HepG2 (cell line): ENCODE measurements at regions not wholly inside any gene's neighbourhood (a gene's known extent, or its start where the extent isn't known, plus 50 kb on each side); places are given as distances from the start of the nearest gene placed in this dataset.
A peak's percentile ranks its signal among the peaks of the same experiment; 100 is the strongest.

ENCODE experiments used
- FOXM1 ChIP-seq: sonication (generic); formaldehyde crosslinking; IDR thresholded peaks from 2 replicates; pipeline ENCODE4 v1.5.0; 2020; ENCODE audit warnings: missing genetic modification reagents
- FOXO1 ChIP-seq: sonication (generic); formaldehyde crosslinking; IDR thresholded peaks from 2 replicates; pipeline ENCODE4 v1.4.0; 2020; ENCODE audit warnings: missing genetic modification reagents
- HMGXB4 ChIP-seq, 2 experiments: sonication (generic) in 1 of 2; formaldehyde crosslinking in 1 of 2; IDR thresholded peaks; 2 replicates each; pipeline versions ENCODE4 v1.4.0 to v1.6.1; 2018 to 2020; ENCODE audit warnings: missing genetic modification reagents in 2 of 2, borderline replicate concordance in 1 of 2, low read depth in 1 of 2, mild to moderate bottlenecking in 1 of 2, missing biosample characterization in 1 of 2
- JUN ChIP-seq: sonication (generic); formaldehyde crosslinking; IDR thresholded peaks from 2 replicates; pipeline ENCODE4 v1.4.0; 2020; ENCODE audit warnings: mild to moderate bottlenecking, missing genetic modification reagents
- NFIC ChIP-seq: IDR thresholded peaks from 2 replicates; pipeline ENCODE4 v1.6.1; 2012; ENCODE audit warnings: mild to moderate bottlenecking, low read length, inconsistent platforms
- NR3C1 ChIP-seq: sonication (generic); formaldehyde crosslinking; IDR thresholded peaks from 2 replicates; pipeline ENCODE4 v1.4.0; 2020; ENCODE audit warnings: missing genetic modification reagents
- REPIN1 ChIP-seq: sonication (generic); formaldehyde crosslinking; IDR thresholded peaks from 2 replicates; pipeline ENCODE4 v1.8.0; 2022; ENCODE audit warnings: missing genetic modification reagents, low read depth, mild to moderate bottlenecking, borderline replicate concordance
- STAG1 ChIP-seq: sonication (generic); formaldehyde crosslinking; IDR thresholded peaks from 2 replicates; pipeline ENCODE4 v1.4.0; 2020; ENCODE audit warnings: missing genetic modification reagents
- ZFP36L2 ChIP-seq: sonication (generic); formaldehyde crosslinking; IDR thresholded peaks from 2 replicates; pipeline ENCODE4 v1.4.0; 2020; ENCODE audit warnings: missing genetic modification reagents
- ZNF24 ChIP-seq: fragments of 450-650 bp; IDR thresholded peaks from 2 replicates; pipeline ENCODE4 v1.6.1; 2017; ENCODE audit warnings: antibody characterized with exemption, mild to moderate bottlenecking
- TF ChIP-seq, protein P1 (sequence below), 2 experiments: fragments of 450-650 bp in 1 of 2; sonication (generic) in 1 of 2; formaldehyde crosslinking; IDR thresholded peaks; 2 replicates each; pipeline versions ENCODE4 v1.5.0 to v1.8.0; 2020 to 2022; ENCODE audit warnings: mild to moderate bottlenecking in 1 of 2, missing genetic modification reagents in 1 of 2
- TF ChIP-seq, protein P2 (sequence below): sonication (generic); formaldehyde crosslinking; IDR thresholded peaks from 2 replicates; pipeline ENCODE4 v1.4.0; 2020; ENCODE audit warnings: missing genetic modification reagents
- TF ChIP-seq, protein P3 (sequence below): sonication (generic); formaldehyde crosslinking; conservative IDR thresholded peaks from 2 replicates; pipeline ENCODE4 v1.4.0; 2020; ENCODE audit warnings: mild to moderate bottlenecking, missing genetic modification reagents, moderate library complexity

DNA sequence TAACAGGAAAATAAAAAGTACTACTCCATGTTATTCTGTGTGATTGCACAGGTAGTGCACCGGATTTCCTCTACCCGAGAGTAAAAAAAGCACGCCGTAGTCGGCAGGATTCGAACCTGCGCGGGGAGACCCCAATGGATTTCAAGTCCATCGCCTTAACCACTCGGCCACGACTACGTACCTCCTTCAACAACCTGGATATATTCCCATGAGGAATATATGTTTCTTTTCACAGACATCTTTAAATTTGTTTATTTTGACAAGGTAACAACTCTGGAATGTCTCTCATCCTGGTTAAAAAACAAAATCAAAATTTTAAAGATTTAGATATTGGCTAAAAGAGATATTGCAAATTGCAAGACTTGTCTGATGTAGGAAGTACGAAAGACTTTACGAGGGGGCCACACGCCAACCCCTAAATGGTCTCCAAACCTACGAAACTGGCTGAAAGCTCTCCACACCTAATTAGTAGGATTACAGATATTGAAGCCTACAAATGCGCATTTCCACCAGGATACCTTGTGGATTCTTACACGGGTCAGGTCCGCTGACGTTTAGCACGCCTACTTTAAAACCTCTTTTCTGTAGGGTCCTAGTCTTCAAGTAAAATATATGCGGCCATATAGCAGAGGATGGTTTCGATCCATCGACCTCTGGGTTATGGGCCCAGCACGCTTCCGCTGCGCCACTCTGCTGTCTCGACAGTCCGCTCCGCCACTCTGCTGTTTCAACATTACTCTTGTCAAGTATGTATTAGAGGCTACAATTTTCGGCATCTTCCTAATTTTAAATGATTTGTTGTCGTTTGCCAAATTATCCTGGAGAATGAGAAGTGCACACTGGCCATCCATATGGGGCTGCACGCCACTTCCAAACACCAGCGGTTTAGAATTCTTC lies 52.2 kb upstream of the BTN3A2 start (continued):
- TF ChIP-seq, protein P1, sequence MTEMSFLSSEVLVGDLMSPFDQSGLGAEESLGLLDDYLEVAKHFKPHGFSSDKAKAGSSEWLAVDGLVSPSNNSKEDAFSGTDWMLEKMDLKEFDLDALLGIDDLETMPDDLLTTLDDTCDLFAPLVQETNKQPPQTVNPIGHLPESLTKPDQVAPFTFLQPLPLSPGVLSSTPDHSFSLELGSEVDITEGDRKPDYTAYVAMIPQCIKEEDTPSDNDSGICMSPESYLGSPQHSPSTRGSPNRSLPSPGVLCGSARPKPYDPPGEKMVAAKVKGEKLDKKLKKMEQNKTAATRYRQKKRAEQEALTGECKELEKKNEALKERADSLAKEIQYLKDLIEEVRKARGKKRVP (CRISPR knock-in tag; IDR thresholded peaks at IDR 0.05) = peak in 1 of 2 experiments; percentile 30; a peak in 1 of 4 replicates
- TF ChIP-seq REPIN1 (peak; percentile 93; the same call in 1 of the 2 replicates), FOXM1 (CRISPR knock-in tag) (no peak), ZNF24 (peak; percentile 99), FOXO1 (CRISPR knock-in tag) (peak; percentile 76), NR3C1 (CRISPR knock-in tag) (no peak), HMGXB4 (CRISPR knock-in tag; IDR thresholded peaks at IDR 0.05; ENCODE audit: borderline replicate concordance in 1 of 2, low read depth in 1 of 2) (peak; percentile 99 to 100), JUN (CRISPR knock-in tag) (0 out of 2 replicates have a peak, but pooled peaks have one; percentile 37), ZFP36L2 (no peak; the same call in 1 of the 2 replicates), STAG1 (CRISPR knock-in tag) (peak; percentile 19), NFIC (peak; percentile 19; the same call in 1 of the 2 replicates)
- TF ChIP-seq, protein P2, sequence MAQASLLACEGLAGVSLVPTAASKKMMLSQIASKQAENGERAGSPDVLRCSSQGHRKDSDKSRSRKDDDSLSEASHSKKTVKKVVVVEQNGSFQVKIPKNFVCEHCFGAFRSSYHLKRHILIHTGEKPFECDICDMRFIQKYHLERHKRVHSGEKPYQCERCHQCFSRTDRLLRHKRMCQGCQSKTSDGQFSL = peak; percentile 23; the same call in 1 of the 2 replicates
- TF ChIP-seq, protein P3, sequence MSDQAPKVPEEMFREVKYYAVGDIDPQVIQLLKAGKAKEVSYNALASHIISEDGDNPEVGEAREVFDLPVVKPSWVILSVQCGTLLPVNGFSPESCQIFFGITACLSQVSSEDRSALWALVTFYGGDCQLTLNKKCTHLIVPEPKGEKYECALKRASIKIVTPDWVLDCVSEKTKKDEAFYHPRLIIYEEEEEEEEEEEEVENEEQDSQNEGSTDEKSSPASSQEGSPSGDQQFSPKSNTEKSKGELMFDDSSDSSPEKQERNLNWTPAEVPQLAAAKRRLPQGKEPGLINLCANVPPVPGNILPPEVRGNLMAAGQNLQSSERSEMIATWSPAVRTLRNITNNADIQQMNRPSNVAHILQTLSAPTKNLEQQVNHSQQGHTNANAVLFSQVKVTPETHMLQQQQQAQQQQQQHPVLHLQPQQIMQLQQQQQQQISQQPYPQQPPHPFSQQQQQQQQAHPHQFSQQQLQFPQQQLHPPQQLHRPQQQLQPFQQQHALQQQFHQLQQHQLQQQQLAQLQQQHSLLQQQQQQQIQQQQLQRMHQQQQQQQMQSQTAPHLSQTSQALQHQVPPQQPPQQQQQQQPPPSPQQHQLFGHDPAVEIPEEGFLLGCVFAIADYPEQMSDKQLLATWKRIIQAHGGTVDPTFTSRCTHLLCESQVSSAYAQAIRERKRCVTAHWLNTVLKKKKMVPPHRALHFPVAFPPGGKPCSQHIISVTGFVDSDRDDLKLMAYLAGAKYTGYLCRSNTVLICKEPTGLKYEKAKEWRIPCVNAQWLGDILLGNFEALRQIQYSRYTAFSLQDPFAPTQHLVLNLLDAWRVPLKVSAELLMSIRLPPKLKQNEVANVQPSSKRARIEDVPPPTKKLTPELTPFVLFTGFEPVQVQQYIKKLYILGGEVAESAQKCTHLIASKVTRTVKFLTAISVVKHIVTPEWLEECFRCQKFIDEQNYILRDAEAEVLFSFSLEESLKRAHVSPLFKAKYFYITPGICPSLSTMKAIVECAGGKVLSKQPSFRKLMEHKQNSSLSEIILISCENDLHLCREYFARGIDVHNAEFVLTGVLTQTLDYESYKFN (CRISPR knock-in tag) = peak; percentile 25; the same call in 1 of the 2 replicates
